HG03060 (cell line): ENCODE measurements at regions not wholly inside any gene's neighbourhood (a gene's known extent, or its start where the extent isn't known, plus 50 kb on each side); places are given as distances from the start of the nearest gene placed in this dataset.

Source experiments
- ATAC-seq: cut with Tn5 transposase; IDR thresholded peaks from one replicate; pipeline ENCODE4 v1.9.1; 2021; ENCODE audit warnings: low read depth, moderate number of reproducible peaks; ENCODE audit not compliant: unreplicated experiment

DNA sequence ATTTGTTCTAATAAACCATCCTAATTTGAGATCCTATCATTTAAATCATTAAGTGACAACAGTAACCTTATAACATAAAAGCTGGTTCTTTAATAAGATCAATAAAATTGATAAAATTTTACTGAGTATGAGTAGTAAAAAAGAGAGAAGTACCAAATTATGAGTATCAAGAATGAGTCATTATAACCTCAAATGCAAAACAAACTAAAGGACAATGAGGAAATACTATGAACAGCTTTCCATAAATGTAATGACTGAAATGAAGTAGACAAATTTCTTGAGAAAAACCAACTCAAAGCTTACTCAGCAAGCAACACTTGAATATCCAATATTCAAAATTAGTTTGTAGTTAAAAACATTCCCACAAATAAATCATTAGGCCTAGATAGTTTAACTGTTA, 433.0 kb downstream of the ZEB2 start:
- ATAC-seq = no peak

DNA sequence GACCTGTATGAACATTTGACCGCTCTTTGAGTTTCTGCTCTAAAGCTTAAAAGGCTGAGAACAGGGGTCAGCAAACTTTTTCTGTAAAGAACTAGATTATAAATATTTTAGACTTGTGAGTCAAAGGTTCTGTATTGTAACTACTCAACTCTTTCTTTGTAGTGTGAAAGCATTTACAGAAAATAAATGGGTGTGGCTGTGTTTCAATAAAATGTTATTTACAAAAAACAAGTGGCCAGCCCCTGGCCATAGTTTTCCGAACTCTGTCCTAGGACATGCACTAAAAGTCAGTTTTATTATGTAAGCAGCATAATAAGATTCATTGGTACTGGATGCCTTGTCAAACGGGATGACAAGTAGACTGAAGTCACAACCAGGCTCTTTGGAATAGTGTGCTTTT, 434.9 kb downstream of the ZEB2 start:
- ATAC-seq = no peak

DNA sequence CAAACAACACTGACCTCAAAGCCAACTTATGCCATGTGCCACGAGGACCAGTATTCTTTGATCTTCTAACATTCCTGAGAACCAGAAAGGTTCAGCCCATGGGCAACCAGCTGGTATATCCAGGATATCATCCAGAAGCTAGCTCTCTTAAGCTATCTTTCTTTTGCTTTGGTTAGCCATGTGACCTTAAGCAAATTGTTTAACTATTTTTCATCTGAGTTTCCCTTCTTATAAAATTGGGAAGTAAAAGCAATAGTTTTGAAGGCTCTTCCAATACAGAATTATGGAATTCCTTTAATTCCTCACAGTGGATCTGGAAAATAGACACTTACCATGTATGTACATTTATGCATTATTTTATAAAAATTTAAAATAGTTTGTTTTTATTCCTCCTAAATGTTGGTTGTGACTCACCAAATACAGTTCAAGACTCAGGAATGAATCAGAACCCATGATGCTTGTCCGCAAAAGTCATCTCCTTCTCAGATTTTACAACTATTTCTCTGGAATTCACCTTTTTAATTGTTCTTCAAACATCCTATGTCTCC, 435.7 kb downstream of the ZEB2 start:
- no peak for ATAC-seq

GRCh38 chr2:144083211-144083610, 436.7 kb downstream of the ZEB2 start:
- ATAC-seq = no peak

GRCh38 chr2:144082777-144083176, 437.1 kb downstream of the ZEB2 start:
- no peak for ATAC-seq

DNA sequence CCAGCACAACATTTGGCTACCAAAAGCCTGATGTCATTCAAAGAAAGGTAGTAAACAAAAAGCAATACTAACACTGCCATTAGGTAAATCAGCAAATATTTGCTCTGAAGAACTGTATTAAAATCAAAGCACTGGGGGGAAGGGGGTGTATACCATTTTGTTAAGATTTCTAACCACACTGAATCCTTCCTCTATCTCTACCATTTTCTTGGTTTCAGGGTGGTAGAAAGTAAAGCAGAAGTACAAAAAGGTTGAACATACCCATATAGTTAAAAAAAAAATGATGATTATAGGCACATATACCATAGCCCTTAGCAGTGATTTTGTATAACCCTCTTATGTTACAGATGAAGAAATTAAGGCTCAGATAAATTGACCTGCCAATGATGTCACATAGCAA, 437.6 kb downstream of the ZEB2 start:
- no peak for ATAC-seq

DNA sequence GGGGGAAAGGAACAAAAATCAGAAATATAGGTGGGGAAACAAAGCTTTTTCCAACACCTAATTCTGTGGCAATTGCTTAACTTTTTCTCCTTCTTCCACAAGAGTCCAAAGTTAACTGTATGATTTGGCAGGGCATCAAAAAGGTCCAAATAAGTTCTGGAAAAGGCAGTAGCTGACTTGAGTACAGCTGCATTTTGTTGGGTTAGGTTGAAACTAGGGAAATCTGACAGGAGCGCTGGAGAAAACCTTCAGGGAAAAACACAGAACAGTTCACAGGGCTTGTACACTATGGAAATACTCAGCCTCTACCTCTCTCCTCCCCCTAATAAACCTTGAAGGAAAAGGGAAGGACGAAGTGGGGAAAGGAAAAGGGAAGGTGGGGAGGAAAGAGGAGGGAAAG, 438.6 kb downstream of the ZEB2 start:
- no peak for ATAC-seq

DNA sequence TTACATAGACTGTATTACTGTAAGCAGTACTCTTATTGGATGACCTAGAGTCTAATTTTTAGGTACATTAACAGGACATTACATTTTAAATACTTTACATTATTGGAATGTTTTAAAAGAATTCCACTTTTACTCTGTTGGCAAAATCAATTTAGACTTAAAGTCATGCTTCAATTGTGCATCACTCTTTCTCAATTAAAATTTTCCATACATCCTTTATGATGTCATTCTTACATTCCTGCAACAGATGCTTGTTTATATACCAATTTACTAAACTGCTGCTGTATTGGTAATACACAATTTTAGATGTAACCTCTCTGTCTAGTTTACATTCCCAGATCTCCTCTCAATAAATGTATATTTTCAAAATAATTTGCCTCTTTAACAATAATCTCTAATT, 440.1 kb downstream of the ZEB2 start:
- no peak for ATAC-seq

DNA sequence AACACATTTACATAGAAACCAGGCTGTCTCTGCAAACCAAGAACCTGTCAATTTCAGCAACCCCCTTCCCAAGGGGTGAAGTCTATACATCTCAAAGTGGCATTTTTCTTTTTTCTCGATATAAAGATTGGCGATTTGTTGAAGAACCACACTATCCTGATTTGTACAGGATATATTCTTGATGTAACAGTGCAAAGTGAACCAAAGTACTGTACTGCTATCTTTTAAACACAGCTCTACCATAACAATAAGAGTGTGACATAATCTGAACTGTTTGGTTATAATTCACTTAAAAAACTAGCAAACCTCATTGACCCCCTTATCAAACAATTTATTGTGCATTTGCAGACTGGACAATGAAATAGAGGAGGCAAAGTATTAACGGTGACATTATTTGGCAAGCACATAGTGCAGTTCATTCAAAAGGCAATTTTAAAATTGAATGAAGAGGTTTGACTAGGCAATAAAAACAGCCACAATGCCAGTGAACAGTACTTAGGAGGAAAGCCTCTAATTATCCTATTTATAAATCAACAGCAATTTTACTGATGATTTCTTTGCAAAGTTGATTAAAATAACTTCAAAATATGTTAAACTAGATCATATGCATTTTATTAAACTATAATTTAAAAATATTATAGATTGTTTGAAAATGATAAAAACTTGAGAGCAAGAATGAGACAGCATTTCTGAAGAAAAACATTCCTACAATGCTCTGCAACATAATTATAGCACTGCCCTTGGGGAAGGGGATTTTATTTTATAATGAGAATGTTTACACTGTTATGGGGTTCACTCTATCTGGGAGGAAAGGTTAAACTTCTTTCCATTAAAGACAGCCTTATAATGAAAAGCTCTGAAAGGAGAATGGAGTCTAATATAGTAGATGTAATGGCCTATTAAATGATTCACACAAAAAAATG, 440.9 kb downstream of the ZEB2 start:
- ATAC-seq = no peak

DNA sequence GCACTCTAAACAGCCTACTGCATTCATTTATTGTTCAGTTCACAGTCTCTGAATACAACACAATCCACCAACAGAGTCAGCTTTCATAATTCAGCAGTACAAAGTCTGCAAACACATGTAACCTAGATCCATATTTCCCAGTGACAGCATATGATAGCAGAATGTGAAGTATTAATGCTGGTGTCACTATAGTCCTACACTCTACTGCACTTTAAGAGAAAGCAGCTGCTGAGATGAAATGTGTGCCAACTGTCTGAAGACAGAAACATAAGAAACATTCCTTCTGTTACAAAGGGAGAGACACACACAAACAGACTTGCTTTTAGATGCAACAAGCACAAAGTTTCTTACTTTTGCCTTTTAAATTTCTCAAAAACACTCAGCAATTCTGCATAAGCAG, 441.8 kb downstream of the ZEB2 start:
- no peak for ATAC-seq

DNA sequence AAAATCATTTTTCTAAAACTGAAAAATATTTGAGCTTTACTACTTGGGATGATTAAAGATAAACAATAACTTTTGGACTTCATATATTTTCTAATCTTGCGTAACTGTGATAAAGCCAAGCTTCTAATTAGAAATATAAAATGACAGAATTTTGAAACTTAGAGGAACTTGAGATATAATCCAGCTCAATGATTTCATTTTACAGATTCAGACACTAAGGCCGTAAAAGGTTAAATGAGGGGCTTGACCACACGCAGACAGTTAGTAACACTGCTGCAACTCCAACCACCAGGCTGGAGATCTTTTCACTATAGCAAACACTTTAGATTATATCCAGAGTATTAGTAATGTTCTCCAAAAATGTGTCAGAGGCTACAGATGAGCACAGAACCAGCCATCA, 445.5 kb downstream of the ZEB2 start:
- no peak for ATAC-seq

DNA sequence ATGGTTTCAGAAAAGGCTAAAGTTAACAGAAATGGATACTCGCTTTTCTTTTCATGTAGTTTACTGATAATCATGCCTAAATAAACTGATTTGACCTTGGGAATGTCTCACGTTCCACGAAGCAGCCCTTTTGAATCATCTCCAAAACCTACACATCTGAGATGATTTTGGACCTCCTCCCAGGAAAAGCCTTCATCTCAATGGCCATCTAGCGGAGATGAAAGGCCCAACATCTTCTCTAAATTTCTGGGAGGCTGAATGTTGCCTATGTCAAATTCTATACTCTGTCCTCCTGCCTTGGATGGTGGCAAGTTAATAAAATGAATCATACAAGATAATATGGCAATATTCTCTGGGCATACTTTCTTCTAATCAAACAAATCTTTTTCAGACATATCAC, 448.5 kb downstream of the ZEB2 start:
- no peak for ATAC-seq

DNA sequence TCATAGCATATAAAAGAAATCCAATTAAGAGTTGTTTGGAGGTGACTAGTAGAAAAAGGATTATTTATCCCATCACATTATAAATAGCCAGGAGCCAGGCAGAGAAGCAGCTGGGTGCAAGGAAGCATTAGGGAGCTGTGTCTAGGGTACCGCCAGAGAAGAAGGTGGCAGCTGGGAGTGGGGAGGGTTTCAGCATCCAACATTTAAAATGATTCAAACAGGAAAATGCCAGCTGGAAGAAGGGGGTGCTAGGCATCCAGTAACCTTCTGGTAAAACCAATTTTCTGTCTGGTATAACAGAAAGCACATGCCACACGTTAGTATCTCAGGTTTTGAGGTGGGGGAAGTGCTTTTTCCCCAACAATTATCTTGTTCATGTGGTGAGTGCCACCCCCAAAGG, 452.4 kb downstream of the ZEB2 start:
- ATAC-seq = no peak

DNA sequence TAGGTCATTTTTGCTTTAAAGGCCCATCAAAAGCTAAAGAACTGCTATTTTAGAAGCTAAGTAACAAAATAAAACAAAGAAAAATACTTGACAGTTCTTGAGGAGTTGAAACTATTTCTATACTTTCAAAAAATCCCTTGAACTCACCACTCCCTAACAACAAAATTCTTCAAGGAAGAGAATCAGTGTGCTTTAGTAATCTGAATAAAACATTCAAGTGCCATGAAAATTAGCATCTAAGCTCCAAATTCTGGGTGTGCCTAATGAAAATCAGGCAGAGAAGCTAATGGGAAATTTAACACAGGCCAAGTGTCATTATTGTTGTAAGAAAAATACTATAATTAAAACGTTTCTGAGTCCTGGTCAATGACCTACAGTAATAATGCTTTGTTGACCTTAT, 456.3 kb downstream of the ZEB2 start:
- no peak for ATAC-seq

- ATAC-seq = no peak
Measured at GRCh38 chr2:144054911-144055310, 465.0 kb downstream of the ZEB2 start.

GRCh38 chr2:144052083-144052482, 467.8 kb downstream of the ZEB2 start:
- no peak for ATAC-seq

- no peak for ATAC-seq
Measured at GRCh38 chr2:144049137-144049536, 470.8 kb downstream of the ZEB2 start.

GRCh38 chr2:144048631-144049060, 471.3 kb downstream of the ZEB2 start:
- no peak for ATAC-seq

- no peak for ATAC-seq
Measured at GRCh38 chr2:144042751-144043150, 477.2 kb downstream of the ZEB2 start.

- ATAC-seq = no peak
Measured at GRCh38 chr2:144041612-144042011, 478.3 kb downstream of the ZEB2 start.

- ATAC-seq = no peak
Measured at GRCh38 chr2:144040834-144041233, 479.1 kb downstream of the ZEB2 start.

DNA sequence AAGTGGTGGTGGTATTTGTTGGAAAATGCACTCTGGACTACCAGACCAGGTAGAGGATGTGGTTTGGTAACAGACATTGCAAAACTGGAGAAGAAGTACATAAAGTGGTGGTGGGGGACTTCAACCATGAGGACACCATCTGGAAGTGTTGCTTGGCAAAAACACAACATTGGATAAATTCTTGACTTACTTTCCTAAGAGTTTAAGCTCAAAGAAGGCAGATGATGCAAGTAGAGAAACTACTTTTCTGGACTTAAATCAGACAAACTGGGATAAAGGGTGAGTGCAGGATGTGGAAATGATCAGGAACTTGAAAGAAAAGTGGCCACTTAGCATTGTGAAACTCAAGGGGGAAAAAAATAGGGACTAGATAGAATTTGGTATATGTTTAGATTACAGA, 487.4 kb downstream of the ZEB2 start:
- no peak for ATAC-seq
